ENCODE measurements at regions not wholly inside any gene's neighbourhood (a gene's known extent, or its start where the extent isn't known, plus 50 kb on each side); places are given as distances from the start of the nearest gene placed in this dataset.

GRCh38 chr11:120035756-120036155 is 102.2 kb downstream of the TRIM29 start (continued):
- no peak for TF ChIP-seq JUNB (IDR thresholded peaks at IDR 0.05; ENCODE audit: unreplicated experiment)
- no peak for TF ChIP-seq POLR2AphosphoS5 (IDR thresholded peaks at IDR 0.05; ENCODE audit: low read depth)
- TF ChIP-seq CTCF (conservative IDR thresholded peaks at IDR 0.05; ENCODE audit: low read depth in 2 of 2): no peak
- TF ChIP-seq REST (IDR thresholded peaks at IDR 0.05; ENCODE audit: unreplicated experiment): no peak
- TF ChIP-seq NANOG (IDR thresholded peaks at IDR 0.05; ENCODE audit: borderline replicate concordance): no peak
- no peak for TF ChIP-seq ZNF331 (CRISPR knock-in tag; IDR thresholded peaks at IDR 0.05; ENCODE audit: low read depth)
- TF ChIP-seq CREB1 (CRISPR knock-in tag; IDR thresholded peaks at IDR 0.05; ENCODE audit: low read depth): no peak
- no peak for TF ChIP-seq ETS1 (IDR thresholded peaks at IDR 0.05)
- TF ChIP-seq ZNF114 (CRISPR knock-in tag; IDR thresholded peaks at IDR 0.05): no peak
- no peak for TF ChIP-seq EZH2phosphoT487 (IDR thresholded peaks at IDR 0.05; ENCODE audit: unreplicated experiment)
- no peak for TF ChIP-seq STAT1 (IDR thresholded peaks at IDR 0.05; ENCODE audit: unreplicated experiment)

GRCh38 chr11:120034881-120035630 is 102.9 kb downstream of the TRIM29 start:
- no peaks in the 10 kb centered on the region for H4K20me1 ChIP-seq (replicated peaks; ENCODE audit: insufficient read depth)
- Mint-ChIP-seq H3K36me3 (ENCODE audit: low read depth) (peaks cover 7% of the 10 kb centered on the region; the same call in 1 of the 3 replicates), H3K27me3 (ENCODE audit: insufficient read depth, low read depth, poor library complexity) (peaks cover 6% of the 10 kb centered on the region), H3K9me3 (peaks cover 12% of the 10 kb centered on the region; the same call in 2 of the 3 replicates), H3K4me1 (peaks cover 9% of the 10 kb centered on the region), H3K27ac (no peak overlapping the region), H3K4me3 (no peak overlapping the region)
- ATAC-seq: no peak
- no peaks in the 10 kb centered on the region for H3K36me3 ChIP-seq (ENCODE audit: insufficient read depth)
- no peaks in the 10 kb centered on the region for H3K27me3 ChIP-seq (ENCODE audit: insufficient read depth)
- no peaks in the 10 kb centered on the region for H3F3A ChIP-seq (replicated peaks; ENCODE audit: low read depth)
- no peaks in the 10 kb centered on the region for H3K9me2 ChIP-seq (ENCODE audit: insufficient read depth)
- H3K79me2 ChIP-seq (replicated peaks; ENCODE audit: insufficient read depth): no peaks in the 10 kb centered on the region
- no peak overlapping the region for H3K4me2 ChIP-seq
- no peak overlapping the region for H3K4me3 ChIP-seq
- H2AFZ ChIP-seq: 0 out of 2 replicates have a peak overlapping the region, but pooled peaks have one; percentile 14
- DNase-seq (ENCODE audit: low spot score): no peak
- H3K27ac ChIP-seq (ENCODE audit: low read depth): no peak overlapping the region
- no peaks in the 10 kb centered on the region for H3K4me1 ChIP-seq (ENCODE audit: insufficient read depth)
- TF ChIP-seq ZNF462 (CRISPR knock-in tag; IDR thresholded peaks at IDR 0.05): no peak
- TF ChIP-seq STAT1 (IDR thresholded peaks at IDR 0.05; ENCODE audit: unreplicated experiment): no peak
- TF ChIP-seq ZNF331 (CRISPR knock-in tag; IDR thresholded peaks at IDR 0.05; ENCODE audit: low read depth): no peak
- TF ChIP-seq JUNB (IDR thresholded peaks at IDR 0.05; ENCODE audit: unreplicated experiment): no peak
- TF ChIP-seq ZNF114 (CRISPR knock-in tag; IDR thresholded peaks at IDR 0.05): no peak
- no peak for TF ChIP-seq POLR2AphosphoS5 (IDR thresholded peaks at IDR 0.05; ENCODE audit: low read depth)
